Cardiac fibroblast (primary cell): ENCODE measurements at regions not wholly inside any gene's neighbourhood (a gene's known extent, or its start where the extent isn't known, plus 50 kb on each side); places are given as distances from the start of the nearest gene placed in this dataset.
"Not testable (repeated sequence)": the region's sequence is repeated elsewhere in the genome, so short reads cannot be mapped to it uniquely, and the experiment has no call there.

ENCODE experiments used
- DNase-seq, 2 donors: peaks; one replicate each; pipeline versions ENCODE4 v3.0.0 to v3.0.0-alpha.2; 2010; ENCODE audit warnings: low read depth in 2 of 2
- H3K4me3 ChIP-seq, 2 donors: replicated peaks in 1 of 2; 1 replicate in 1 of 2; 2 replicates in 1 of 2; pipeline ENCODE4 v1.5.1; 2011; ENCODE audit warnings: low read depth in 2 of 2, low read length in 2 of 2, mild to moderate bottlenecking in 2 of 2, moderate library complexity in 1 of 2
- CTCF ChIP-seq: IDR thresholded peaks from one replicate; pipeline ENCODE4 v1.5.1; 2011; ENCODE audit warnings: low read depth, mild to moderate bottlenecking, low read length, inconsistent platforms

GRCh38 chr12:89200217-89200616 is 152.1 kb downstream of the DUSP6 start:
- no peak for DNase-seq
- H3K4me3 ChIP-seq, result no peak overlapping the region
- TF ChIP-seq CTCF, result no peak

- no peak for TF ChIP-seq CTCF
- no peak overlapping the region for H3K4me3 ChIP-seq
- no peak for DNase-seq
These were observed 156.8 kb downstream of the DUSP6 start for GRCh38 chr12:89195470-89195869.

GRCh38 chr12:89194683-89195082 is 157.6 kb downstream of the DUSP6 start:
- no peak for DNase-seq
- TF ChIP-seq CTCF, result no peak

GRCh38 chr12:89192429-89192828 is 159.9 kb downstream of the DUSP6 start:
- no peak overlapping the region for H3K4me3 ChIP-seq
- peak in 1 of 2 donors; percentile 45 for DNase-seq

More at GRCh38 chr12:89194683-89195082, 157.6 kb downstream of the DUSP6 start:
- no peak overlapping the region for H3K4me3 ChIP-seq

GRCh38 chr12:89191597-89191996 is 160.7 kb downstream of the DUSP6 start:
- H3K4me3 ChIP-seq, DNase-seq: not testable (repeated sequence)

More at GRCh38 chr12:89192429-89192828, 159.9 kb downstream of the DUSP6 start:
- TF ChIP-seq CTCF, result no peak

- no peak for DNase-seq
- no peak overlapping the region for H3K4me3 ChIP-seq
- TF ChIP-seq CTCF, result no peak
These were observed 162.9 kb downstream of the DUSP6 start for GRCh38 chr12:89189448-89189847.

GRCh38 chr12:89187507-89187906 is 164.8 kb downstream of the DUSP6 start:
- H3K4me3 ChIP-seq, result no peak overlapping the region
- TF ChIP-seq CTCF, result no peak
- no peak for DNase-seq
